Tibial nerve (tissue), 4 donors: ENCODE measurements at regions not wholly inside any gene's neighbourhood (a gene's known extent, or its start where the extent isn't known, plus 50 kb on each side); places are given as distances from the start of the nearest gene placed in this dataset.

ENCODE experiments used
- DNase-seq, 2 donors: peaks; one replicate each; pipeline ENCODE4 v3.0.0-alpha.2; 2019; ENCODE audit warnings: low spot score in 2 of 2
- H3K27ac ChIP-seq, 4 donors: fragments of 200-600 bp; sonication (generic) in 3 of 4; one replicate each; pipeline ENCODE4 v1.5.1; 2017 to 2019; ENCODE audit warnings: mild to moderate bottlenecking in 1 of 4
- H3K27me3 ChIP-seq, 2 donors: fragments of 200-600 bp; sonication (generic) in 1 of 2; one replicate each; pipeline versions ENCODE4 v1.5.1 to v1.6.0; 2017 to 2019
- H3K36me3 ChIP-seq, 3 donors: fragments of 200-600 bp; sonication (generic); one replicate each; pipeline ENCODE4 v1.5.1; 2018 to 2019
- H3K4me1 ChIP-seq, 4 donors: fragments of 200-600 bp; sonication (generic) in 3 of 4; one replicate each; pipeline ENCODE4 v1.5.1; 2017 to 2019
- H3K4me3 ChIP-seq, 4 donors: fragments of 200-600 bp; sonication (generic) in 3 of 4; one replicate each; pipeline ENCODE4 v1.5.1; 2017 to 2019; ENCODE audit warnings: mild to moderate bottlenecking in 1 of 4, moderate library complexity in 1 of 4
- H3K9me3 ChIP-seq, 4 donors: fragments of 200-600 bp; sonication (generic) in 3 of 4; one replicate each; pipeline ENCODE4 v1.5.1; 2017 to 2019
- EP300 ChIP-seq, 2 donors: sonication (generic); formaldehyde crosslinking; IDR thresholded peaks; one replicate each; pipeline ENCODE4 v1.6.1; 2017; ENCODE audit warnings: antibody characterized with exemption in 2 of 2, mild to moderate bottlenecking in 1 of 2
- POLR2A ChIP-seq, 2 donors: fragments of 450-650 bp; IDR thresholded peaks; one replicate each; pipeline ENCODE4 v1.6.1; 2017; ENCODE audit warnings: antibody characterized with exemption in 2 of 2, mild to moderate bottlenecking in 2 of 2, moderate library complexity in 2 of 2
- WGBS, 2 donors: methylation state at CpG; one replicate each; pipeline ENCODE4 v1.1.5; 2018; 5-methylcytosine and 5-hydroxymethylcytosine counted together
- TF ChIP-seq, protein P1 (sequence below), 5 experiments: fragments of 200-600 bp in 3 of 5; fragments of 450-650 bp in 2 of 5; sonication (generic) in 3 of 5; IDR thresholded peaks; one replicate each; pipeline ENCODE4 v1.5.1; 2016 to 2019; ENCODE audit warnings: antibody characterized with exemption in 5 of 5, mild to moderate bottlenecking in 3 of 5, moderate library complexity in 2 of 5

DNA sequence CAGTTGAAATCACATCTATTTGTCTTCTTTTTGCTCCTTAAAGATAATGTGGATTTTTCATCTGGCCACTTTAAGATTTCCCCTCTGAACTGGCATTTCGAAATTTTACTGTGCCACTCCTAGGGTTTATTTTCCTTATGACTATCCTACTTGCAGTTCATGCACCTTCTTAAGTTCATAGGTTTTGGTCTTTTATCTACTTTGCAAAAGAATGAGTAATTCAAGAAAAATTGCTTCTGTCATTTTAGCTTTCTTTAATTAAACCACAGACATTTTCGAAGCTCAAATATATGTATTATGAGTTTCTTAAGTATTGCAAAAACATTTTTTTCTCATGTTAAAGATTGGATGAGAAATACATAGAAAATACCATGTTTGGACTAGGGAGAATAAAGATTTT lies 1244.8 kb upstream of the TMPRSS15 start:
- H3K27ac ChIP-seq = no peak overlapping the region
- no peaks in the 10 kb centered on the region for H3K4me1 ChIP-seq
- no peaks in the 10 kb centered on the region for H3K27me3 ChIP-seq
- 84 to 88% methylated on average over 2 of the region's 2 CpGs for WGBS, 2 donors
- TF ChIP-seq, protein P1, sequence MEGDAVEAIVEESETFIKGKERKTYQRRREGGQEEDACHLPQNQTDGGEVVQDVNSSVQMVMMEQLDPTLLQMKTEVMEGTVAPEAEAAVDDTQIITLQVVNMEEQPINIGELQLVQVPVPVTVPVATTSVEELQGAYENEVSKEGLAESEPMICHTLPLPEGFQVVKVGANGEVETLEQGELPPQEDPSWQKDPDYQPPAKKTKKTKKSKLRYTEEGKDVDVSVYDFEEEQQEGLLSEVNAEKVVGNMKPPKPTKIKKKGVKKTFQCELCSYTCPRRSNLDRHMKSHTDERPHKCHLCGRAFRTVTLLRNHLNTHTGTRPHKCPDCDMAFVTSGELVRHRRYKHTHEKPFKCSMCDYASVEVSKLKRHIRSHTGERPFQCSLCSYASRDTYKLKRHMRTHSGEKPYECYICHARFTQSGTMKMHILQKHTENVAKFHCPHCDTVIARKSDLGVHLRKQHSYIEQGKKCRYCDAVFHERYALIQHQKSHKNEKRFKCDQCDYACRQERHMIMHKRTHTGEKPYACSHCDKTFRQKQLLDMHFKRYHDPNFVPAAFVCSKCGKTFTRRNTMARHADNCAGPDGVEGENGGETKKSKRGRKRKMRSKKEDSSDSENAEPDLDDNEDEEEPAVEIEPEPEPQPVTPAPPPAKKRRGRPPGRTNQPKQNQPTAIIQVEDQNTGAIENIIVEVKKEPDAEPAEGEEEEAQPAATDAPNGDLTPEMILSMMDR (IDR thresholded peaks at IDR 0.05) = no peak
- TF ChIP-seq POLR2A (IDR thresholded peaks at IDR 0.05) = no peak
- no peak for TF ChIP-seq EP300 (IDR thresholded peaks at IDR 0.05)
- H3K36me3 ChIP-seq = no peaks in the 10 kb centered on the region
- H3K9me3 ChIP-seq = no peaks in the 10 kb centered on the region
- H3K4me3 ChIP-seq = no peak overlapping the region
- no peak for DNase-seq

DNA sequence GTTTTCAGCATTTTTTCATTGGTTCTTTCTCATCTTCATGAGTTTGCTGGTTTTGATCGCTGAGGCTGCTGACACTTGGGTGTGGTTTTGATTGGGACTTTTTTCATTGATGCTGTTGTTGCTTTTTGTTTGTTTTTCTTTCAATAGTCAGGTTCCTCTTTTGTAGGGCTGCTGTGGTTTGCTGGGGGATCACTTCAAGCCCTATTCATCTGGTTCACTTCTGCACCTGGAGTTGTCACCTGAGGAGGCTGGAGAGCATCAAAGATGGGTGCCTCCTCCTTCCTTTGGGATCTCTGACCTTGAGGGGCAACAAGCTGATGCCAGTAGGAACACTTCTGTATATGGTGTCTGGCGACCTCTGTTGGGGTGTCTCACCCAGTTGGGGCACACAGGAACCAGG lies 1279.9 kb upstream of the TMPRSS15 start:
- Histone ChIP-seq H3K27me3 (no peaks in the 10 kb centered on the region), H3K9me3 (no peaks in the 10 kb centered on the region), H3K4me3 (no peak overlapping the region), H3K4me1 (no peaks in the 10 kb centered on the region), H3K36me3 (no peaks in the 10 kb centered on the region), H3K27ac (no peak overlapping the region)
- no peak for DNase-seq
- TF ChIP-seq POLR2A (IDR thresholded peaks at IDR 0.05) = no peak
- TF ChIP-seq, protein P1 (IDR thresholded peaks at IDR 0.05) = no peak
- no peak for TF ChIP-seq EP300 (IDR thresholded peaks at IDR 0.05)
- 36 to 81% methylated on average over 2 of the region's 2 CpGs for WGBS, 2 donors

DNA sequence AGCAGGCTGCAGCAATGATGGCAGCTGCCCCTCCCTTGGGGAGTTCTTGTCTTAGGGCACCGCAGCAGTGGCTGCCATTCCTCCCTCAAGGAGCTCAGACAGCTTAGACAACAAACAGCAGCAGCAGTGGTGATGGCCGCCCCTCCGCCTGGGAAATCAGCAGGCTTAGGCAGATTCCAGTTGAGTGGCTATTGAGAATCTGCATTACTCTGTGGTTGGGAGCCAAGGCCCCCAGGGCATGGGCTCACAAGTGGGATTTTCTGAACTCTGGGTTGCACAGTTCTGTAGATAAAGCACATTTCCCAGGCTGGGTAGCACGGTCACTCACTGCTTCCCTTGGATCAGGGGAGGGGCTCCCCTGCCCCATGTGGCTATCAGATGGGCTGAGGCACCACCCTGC lies 1280.7 kb upstream of the TMPRSS15 start:
- TF ChIP-seq EP300 (IDR thresholded peaks at IDR 0.05) = no peak
- no peak for TF ChIP-seq POLR2A (IDR thresholded peaks at IDR 0.05)
- TF ChIP-seq, protein P1 (IDR thresholded peaks at IDR 0.05) = no peak
- no peaks in the 10 kb centered on the region for H3K4me1 ChIP-seq

DNA sequence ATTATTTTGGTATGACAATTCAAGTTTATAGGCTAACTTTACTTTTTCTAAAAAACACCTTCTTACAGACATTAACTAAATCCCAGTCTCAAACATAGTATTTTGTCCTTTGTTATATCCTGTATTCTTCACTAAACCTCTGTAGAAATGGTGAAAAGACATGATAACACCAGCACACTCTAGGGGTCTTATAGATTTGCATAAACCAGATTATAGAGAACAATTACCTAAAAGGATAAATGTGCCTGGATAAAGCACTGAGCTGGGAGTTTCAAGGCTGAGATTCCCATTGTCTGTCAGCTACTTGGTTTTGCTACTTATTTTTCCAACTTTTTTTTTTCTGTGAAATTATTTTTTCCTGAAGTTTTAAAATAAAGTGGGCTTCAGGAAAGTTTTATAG lies 1288.6 kb upstream of the TMPRSS15 start:
- H3K27me3 ChIP-seq = no peaks in the 10 kb centered on the region
- no peak for DNase-seq
- no peak overlapping the region for H3K4me3 ChIP-seq
- H3K9me3 ChIP-seq = no peaks in the 10 kb centered on the region
- H3K36me3 ChIP-seq = no peaks in the 10 kb centered on the region
- H3K4me1 ChIP-seq = no peaks in the 10 kb centered on the region
- TF ChIP-seq EP300 (IDR thresholded peaks at IDR 0.05) (no peak), POLR2A (IDR thresholded peaks at IDR 0.05) (no peak)
- TF ChIP-seq, protein P1 (IDR thresholded peaks at IDR 0.05) = no peak
- no peak overlapping the region for H3K27ac ChIP-seq

More for the DNA sequence above, 1280.7 kb upstream of the TMPRSS15 start:
- Histone ChIP-seq H3K4me3 (no peak overlapping the region), H3K36me3 (no peaks in the 10 kb centered on the region), H3K27ac (no peak overlapping the region), H3K9me3 (no peaks in the 10 kb centered on the region), H3K27me3 (no peaks in the 10 kb centered on the region)
- DNase-seq = no peak
- WGBS, 2 donors = 63 to 88% methylated on average over 4 of the region's 4 CpGs

DNA sequence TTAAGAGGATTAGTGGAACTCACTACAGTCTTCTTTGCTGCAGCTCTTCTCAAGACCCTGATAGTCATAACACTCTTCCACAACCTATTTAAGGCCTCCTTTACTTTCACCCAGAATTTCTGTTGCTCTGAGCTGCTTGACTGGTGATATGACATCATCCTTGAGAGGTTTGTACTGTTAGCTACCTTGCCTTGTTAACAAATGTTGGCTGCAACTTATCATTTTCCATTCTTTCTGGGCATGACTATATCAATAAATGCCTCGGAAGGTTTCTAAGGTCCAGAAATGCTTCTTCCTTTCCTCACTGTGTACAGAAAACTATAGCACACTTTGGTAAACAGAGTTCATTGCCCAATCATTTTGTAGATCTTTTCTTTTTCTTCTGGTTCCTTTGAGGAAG lies 1292.2 kb upstream of the TMPRSS15 start:
- Histone ChIP-seq H3K9me3 (no peaks in the 10 kb centered on the region), H3K4me3 (no peak overlapping the region), H3K36me3 (no peaks in the 10 kb centered on the region), H3K27ac (no peak overlapping the region), H3K4me1 (no peaks in the 10 kb centered on the region), H3K27me3 (no peaks in the 10 kb centered on the region)
- TF ChIP-seq POLR2A (IDR thresholded peaks at IDR 0.05) (no peak), EP300 (IDR thresholded peaks at IDR 0.05) (no peak)
- TF ChIP-seq, protein P1 (IDR thresholded peaks at IDR 0.05) = no peak
- WGBS, 2 donors = 32 to 86% methylated on average over 1 of the region's 1 CpG
- no peak for DNase-seq
